Thyroid gland (tissue), 4 donors: ENCODE measurements at regions not wholly inside any gene's neighbourhood (a gene's known extent, or its start where the extent isn't known, plus 50 kb on each side); places are given as distances from the start of the nearest gene placed in this dataset.

ENCODE experiments used
- POLR2A ChIP-seq, 2 donors: fragments of 450-650 bp; IDR thresholded peaks; one replicate each; pipeline ENCODE4 v1.6.1; 2017; ENCODE audit warnings: antibody characterized with exemption in 2 of 2, mild to moderate bottlenecking in 2 of 2, moderate library complexity in 1 of 2
- TF ChIP-seq, protein P1 (sequence below), 6 experiments: fragments of 200-600 bp in 3 of 6; fragments of 450-650 bp in 3 of 6; sonication (generic) in 3 of 6; IDR thresholded peaks; one replicate each; pipeline ENCODE4 v1.5.1; 2016 to 2019; ENCODE audit warnings: antibody characterized with exemption in 6 of 6, mild to moderate bottlenecking in 2 of 6, inconsistent platforms in 1 of 6, moderate library complexity in 1 of 6

DNA sequence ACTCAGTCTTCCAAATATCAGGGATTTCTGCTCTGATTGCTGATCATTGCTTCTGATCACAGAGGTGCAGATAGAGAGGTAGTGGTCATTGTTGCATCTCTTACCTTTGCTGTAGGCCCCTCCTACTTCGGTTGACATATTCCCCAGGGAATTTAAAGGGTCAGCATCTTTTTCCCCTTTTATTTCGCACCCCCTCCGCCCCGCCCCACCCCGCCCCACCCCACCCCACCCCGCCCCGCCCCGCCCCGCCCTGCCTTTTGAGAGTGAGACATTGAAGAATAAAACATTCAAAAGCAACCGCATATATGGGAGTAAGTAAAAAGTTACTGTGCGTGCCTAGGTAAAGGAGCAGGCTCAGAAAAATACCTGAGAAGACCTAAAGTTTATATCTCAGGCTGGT lies 463.9 kb downstream of the BTG1 start:
- TF ChIP-seq, protein P1, sequence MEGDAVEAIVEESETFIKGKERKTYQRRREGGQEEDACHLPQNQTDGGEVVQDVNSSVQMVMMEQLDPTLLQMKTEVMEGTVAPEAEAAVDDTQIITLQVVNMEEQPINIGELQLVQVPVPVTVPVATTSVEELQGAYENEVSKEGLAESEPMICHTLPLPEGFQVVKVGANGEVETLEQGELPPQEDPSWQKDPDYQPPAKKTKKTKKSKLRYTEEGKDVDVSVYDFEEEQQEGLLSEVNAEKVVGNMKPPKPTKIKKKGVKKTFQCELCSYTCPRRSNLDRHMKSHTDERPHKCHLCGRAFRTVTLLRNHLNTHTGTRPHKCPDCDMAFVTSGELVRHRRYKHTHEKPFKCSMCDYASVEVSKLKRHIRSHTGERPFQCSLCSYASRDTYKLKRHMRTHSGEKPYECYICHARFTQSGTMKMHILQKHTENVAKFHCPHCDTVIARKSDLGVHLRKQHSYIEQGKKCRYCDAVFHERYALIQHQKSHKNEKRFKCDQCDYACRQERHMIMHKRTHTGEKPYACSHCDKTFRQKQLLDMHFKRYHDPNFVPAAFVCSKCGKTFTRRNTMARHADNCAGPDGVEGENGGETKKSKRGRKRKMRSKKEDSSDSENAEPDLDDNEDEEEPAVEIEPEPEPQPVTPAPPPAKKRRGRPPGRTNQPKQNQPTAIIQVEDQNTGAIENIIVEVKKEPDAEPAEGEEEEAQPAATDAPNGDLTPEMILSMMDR (IDR thresholded peaks at IDR 0.05), result no peak
- TF ChIP-seq POLR2A (IDR thresholded peaks at IDR 0.05), result no peak
